H9 (cell line): ENCODE measurements at regions not wholly inside any gene's neighbourhood (a gene's known extent, or its start where the extent isn't known, plus 50 kb on each side); places are given as distances from the start of the nearest gene placed in this dataset.

ENCODE experiments used
- DNase-seq: peaks from one replicate; pipeline ENCODE4 v3.0.0-alpha.2; 2017
- H2AFZ ChIP-seq: one replicate; pipeline ENCODE4 v1.6.1; 2013; ENCODE audit warnings: mild to moderate bottlenecking, low read length, control low read depth, moderate library complexity
- H2AK5ac ChIP-seq: 2 replicates; pipeline ENCODE4 v1.6.1; 2013; ENCODE audit warnings: low read length, control low read depth, mixed read lengths; ENCODE audit not compliant: insufficient read length
- H2BK120ac ChIP-seq: one replicate; pipeline ENCODE4 v1.6.1; 2013; ENCODE audit warnings: low read depth, mild to moderate bottlenecking, low read length, control low read depth, inconsistent platforms; ENCODE audit not compliant: poor library complexity, severe bottlenecking
- H2BK12ac ChIP-seq: 2 replicates; pipeline ENCODE4 v1.6.1; 2013; ENCODE audit warnings: low read length, control low read depth, mixed read lengths, low read depth; ENCODE audit not compliant: insufficient read length
- H2BK15ac ChIP-seq: 2 replicates; pipeline ENCODE4 v1.6.1; 2013; ENCODE audit warnings: low read depth, low read length, control low read depth
- H2BK20ac ChIP-seq: one replicate; pipeline ENCODE4 v1.6.1; 2013; ENCODE audit warnings: low read depth, mild to moderate bottlenecking, low read length, control low read depth, inconsistent platforms; ENCODE audit not compliant: poor library complexity, severe bottlenecking
- H2BK5ac ChIP-seq: 2 replicates; pipeline ENCODE4 v1.6.1; 2013; ENCODE audit warnings: low read length, control low read depth, mixed read lengths; ENCODE audit not compliant: insufficient read length
- H3K14ac ChIP-seq: 2 replicates; pipeline ENCODE4 v1.6.1; 2013; ENCODE audit warnings: low read length, control low read depth; ENCODE audit not compliant: insufficient read depth
- H3K18ac ChIP-seq: 2 replicates; pipeline ENCODE4 v1.6.1; 2013; ENCODE audit warnings: low read depth, mild to moderate bottlenecking, mixed read lengths, low read length, control low read depth; ENCODE audit not compliant: insufficient read length
- H3K23ac ChIP-seq: 2 replicates; pipeline ENCODE4 v1.6.1; 2013; ENCODE audit warnings: low read length, control low read depth, mixed read lengths, low read depth; ENCODE audit not compliant: insufficient read length
- H3K23me2 ChIP-seq: 2 replicates; pipeline ENCODE4 v1.6.1; 2013; ENCODE audit warnings: low read depth, mild to moderate bottlenecking, mixed read lengths, low read length, control low read depth; ENCODE audit not compliant: insufficient read length, poor library complexity, severe bottlenecking
- H3K27ac ChIP-seq: 2 replicates; pipeline ENCODE4 v1.5.1; 2013; ENCODE audit warnings: low read length, control low read depth, mixed read lengths, low read depth; ENCODE audit not compliant: insufficient read length
- H3K27me3 ChIP-seq: 2 replicates; pipeline ENCODE4 v1.6.1; 2013; ENCODE audit warnings: low read length, control low read depth, inconsistent platforms; ENCODE audit not compliant: insufficient read depth
- H3K4ac ChIP-seq: 2 replicates; pipeline ENCODE4 v1.6.1; 2013; ENCODE audit warnings: low read depth, mild to moderate bottlenecking, control low read depth, inconsistent platforms, low read length, moderate library complexity
- H3K4me1 ChIP-seq: 2 replicates; pipeline ENCODE4 v1.6.1; 2013; ENCODE audit warnings: low read length, control low read depth, inconsistent platforms; ENCODE audit not compliant: insufficient read depth
- H3K4me2 ChIP-seq: 2 replicates; pipeline ENCODE4 v1.6.1; 2013; ENCODE audit warnings: low read length, control low read depth, mixed read lengths; ENCODE audit not compliant: insufficient read length, insufficient read depth
- H3K56ac ChIP-seq: 2 replicates; pipeline ENCODE4 v1.6.1; 2013; ENCODE audit warnings: low read depth, mild to moderate bottlenecking, mixed read lengths, low read length, control low read depth; ENCODE audit not compliant: insufficient read length
- H3K79me1 ChIP-seq: 2 replicates; pipeline ENCODE4 v1.6.1; 2013; ENCODE audit warnings: low read depth, mild to moderate bottlenecking, moderate library complexity, low read length, control low read depth, inconsistent platforms; ENCODE audit not compliant: insufficient read depth, poor library complexity, severe bottlenecking
- H3K79me2 ChIP-seq: 2 replicates; pipeline ENCODE4 v1.6.1; 2013; ENCODE audit warnings: low read length, control low read depth, inconsistent platforms; ENCODE audit not compliant: insufficient read depth
- H3K9ac ChIP-seq: 2 replicates; pipeline ENCODE4 v1.6.1; 2013; ENCODE audit warnings: low read length, control low read depth, mixed read lengths; ENCODE audit not compliant: insufficient read length; ENCODE audit errors: extremely low read depth
- H3K9me3 ChIP-seq: one replicate; pipeline ENCODE4 v1.6.1; 2013; ENCODE audit warnings: low read depth, low read length, inconsistent platforms; ENCODE audit not compliant: control insufficient read depth
- H3T11ph ChIP-seq: one replicate; pipeline ENCODE4 v1.6.1; 2013; ENCODE audit warnings: mild to moderate bottlenecking, low read length, control low read depth, inconsistent platforms
- H4K20me1 ChIP-seq: one replicate; pipeline ENCODE4 v1.6.1; 2013; ENCODE audit not compliant: control insufficient read depth, insufficient read length, insufficient read depth
- H4K5ac ChIP-seq: 2 replicates; pipeline ENCODE4 v1.6.1; 2013; ENCODE audit warnings: low read depth, mild to moderate bottlenecking, mixed read lengths, low read length, control low read depth; ENCODE audit not compliant: insufficient read length
- H4K8ac ChIP-seq: replicated peaks from 2 replicates; pipeline ENCODE4 v1.6.1; 2013; ENCODE audit warnings: low read length, control low read depth, mixed read lengths, low read depth; ENCODE audit not compliant: insufficient read length
- H4K91ac ChIP-seq: 2 replicates; pipeline ENCODE4 v1.6.1; 2013; ENCODE audit warnings: low read depth, mild to moderate bottlenecking, moderate library complexity, mixed read lengths, low read length, control low read depth; ENCODE audit not compliant: insufficient read length
- H3K27ac Mint-ChIP-seq, 3 experiments: 2 replicates in 2 of 3; 3 replicates in 1 of 3; pipeline ENCODE4 v1.8.0; 2020 to 2021; ENCODE audit warnings: mixed read lengths in 3 of 3, mild to moderate bottlenecking in 1 of 3, moderate library complexity in 1 of 3
- H3K27me3 Mint-ChIP-seq: 2 replicates; pipeline ENCODE4 v1.8.0; 2021; ENCODE audit warnings: low read depth, mild to moderate bottlenecking, moderate library complexity, mixed read lengths
- H3K36me3 Mint-ChIP-seq, 3 experiments: 2 replicates in 2 of 3; 3 replicates in 1 of 3; pipeline ENCODE4 v1.8.0; 2020 to 2021; ENCODE audit warnings: low read depth in 3 of 3, mixed read lengths in 3 of 3; ENCODE audit not compliant: insufficient read depth in 1 of 3
- H3K4me1 Mint-ChIP-seq, 2 experiments: 2 replicates each; pipeline ENCODE4 v1.8.0; 2020; ENCODE audit warnings: mixed read lengths in 2 of 2
- H3K4me3 Mint-ChIP-seq, 2 experiments: 2 replicates in 1 of 2; 3 replicates in 1 of 2; pipeline ENCODE4 v1.8.0; 2020 to 2021; ENCODE audit warnings: mild to moderate bottlenecking in 2 of 2, mixed read lengths in 2 of 2, moderate library complexity in 1 of 2
- H3K9me3 Mint-ChIP-seq, 2 experiments: 2 replicates in 1 of 2; 3 replicates in 1 of 2; pipeline ENCODE4 v1.8.0; 2020; ENCODE audit warnings: mild to moderate bottlenecking in 2 of 2, mixed read lengths in 2 of 2, moderate library complexity in 1 of 2
- CTCF ChIP-seq: fragments of 200-600 bp; sonication (generic); conservative IDR thresholded peaks from 3 replicates; pipeline ENCODE4 v1.8.0; 2021; ENCODE audit warnings: antibody characterized with exemption, mild to moderate bottlenecking
- WGBS: extraction: QIAGEN DNeasy Blood & Tissue Kit; methylation state at CpG from one replicate; pipeline ENCODE4 v1.1.7; 2013; ENCODE audit warnings: missing lambda C conversion rate, low lambda C conversion rate, mixed read lengths; ENCODE audit not compliant: insufficient read length; ENCODE audit errors: extremely low coverage; 5-methylcytosine and 5-hydroxymethylcytosine counted together

GRCh38 chr6:21478883-21479539 lies 114.5 kb upstream of the SOX4 start:
- no peak for TF ChIP-seq CTCF
- Histone ChIP-seq H2BK20ac (no peak overlapping the region), H4K5ac (no peak overlapping the region), H2AK5ac (no peak overlapping the region), H3K27ac (no peak overlapping the region), H3K18ac (no peak overlapping the region), H2AFZ (no peak overlapping the region), H4K91ac (no peak overlapping the region), H3K56ac (no peak overlapping the region), H3K9ac (no peak overlapping the region), H3K23me2 (no peaks in the 10 kb centered on the region), H2BK120ac (no peak overlapping the region), H3K4ac (no peak overlapping the region), H3K4me1 (peaks cover 4% of the 10 kb centered on the region; the same call in 1 of the 2 replicates), H3K79me1 (no peaks in the 10 kb centered on the region), H3K79me2 (no peaks in the 10 kb centered on the region), H3K4me2 (no peak overlapping the region), H3K14ac (no peak overlapping the region), H2BK12ac (no peak overlapping the region), H4K8ac (no peak overlapping the region), H2BK5ac (no peak overlapping the region), H3T11ph (no peak overlapping the region), H3K27me3 (no peaks in the 10 kb centered on the region), H3K9me3 (no peaks in the 10 kb centered on the region), H2BK15ac (no peak overlapping the region), H3K23ac (no peak overlapping the region), H4K20me1 (no peaks in the 10 kb centered on the region)
- Mint-ChIP-seq H3K27ac (no peak overlapping the region), H3K9me3 (no peaks in the 10 kb centered on the region; a peak in 1 of 5 replicates), H3K36me3 (no peaks in the 10 kb centered on the region), H3K27me3 (peaks cover 39% of the 10 kb centered on the region), H3K4me3 (no peak overlapping the region), H3K4me1 (peaks cover 26 to 29% of the 10 kb centered on the region in 2 experiments)
- no peak for DNase-seq
- WGBS, result no CpG with 5 or more reads among the region's 15 CpGs
